Hindlimb muscle (tissue), 1 donor: ENCODE measurements at regions not wholly inside any gene's neighbourhood (a gene's known extent, or its start where the extent isn't known, plus 50 kb on each side); places are given as distances from the start of the nearest gene placed in this dataset.
"Not testable (repeated sequence)": the region's sequence is repeated elsewhere in the genome, so short reads cannot be mapped to it uniquely, and the experiment has no call there.

Source experiments
- DNase-seq: peaks from one replicate; pipeline ENCODE4 v3.0.0-alpha.2; 2013

DNA sequence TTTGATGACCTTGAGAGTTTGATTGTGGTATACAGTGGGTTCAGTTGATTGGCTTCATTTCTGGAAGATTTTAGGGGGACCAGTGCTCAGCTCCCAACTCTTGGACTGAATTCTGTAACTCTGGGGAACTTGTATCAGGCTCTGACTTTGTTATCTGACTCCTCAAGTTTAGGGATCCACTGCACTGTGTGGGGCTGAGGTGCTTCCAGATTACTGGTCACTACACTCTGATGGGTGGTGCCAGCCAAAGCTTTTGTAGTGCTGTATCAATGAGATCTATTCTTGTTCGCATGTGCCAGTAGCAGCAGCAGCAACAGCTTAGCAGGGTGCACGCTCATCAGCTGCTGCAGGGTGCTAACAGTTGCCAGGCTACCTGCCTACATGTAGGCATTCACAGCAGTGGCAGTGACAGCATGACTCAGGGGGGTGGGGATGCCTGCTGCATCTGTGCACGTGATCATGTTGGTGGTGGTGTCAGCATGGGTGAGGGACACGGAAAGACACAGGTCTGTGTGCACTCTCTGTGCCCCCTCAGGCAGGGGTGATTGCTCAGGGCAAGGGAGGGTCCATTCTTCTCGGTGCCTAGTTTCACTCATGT lies 438.8 kb upstream of the SEMA6A start:
- DNase-seq, result no peak

DNA sequence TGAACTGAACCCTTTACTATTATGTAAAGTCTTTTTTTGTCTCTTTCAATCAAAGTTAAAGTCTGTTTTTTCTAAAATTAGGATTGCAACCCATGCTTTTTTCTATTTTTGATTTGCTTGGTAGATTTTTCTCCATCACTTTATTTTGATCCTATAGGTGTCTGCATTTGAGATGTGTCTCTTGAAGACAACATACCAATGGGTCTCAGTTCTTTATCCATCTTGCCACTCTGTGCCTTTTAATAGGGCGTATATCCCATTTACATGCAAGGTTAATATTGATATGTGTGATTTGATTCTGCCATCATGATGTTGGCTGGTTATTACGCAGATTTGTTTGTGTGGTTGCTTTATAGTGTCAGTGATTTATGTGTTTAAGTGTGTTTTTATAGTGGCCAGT lies 436.0 kb upstream of the SEMA6A start:
- DNase-seq, result no peak

DNA sequence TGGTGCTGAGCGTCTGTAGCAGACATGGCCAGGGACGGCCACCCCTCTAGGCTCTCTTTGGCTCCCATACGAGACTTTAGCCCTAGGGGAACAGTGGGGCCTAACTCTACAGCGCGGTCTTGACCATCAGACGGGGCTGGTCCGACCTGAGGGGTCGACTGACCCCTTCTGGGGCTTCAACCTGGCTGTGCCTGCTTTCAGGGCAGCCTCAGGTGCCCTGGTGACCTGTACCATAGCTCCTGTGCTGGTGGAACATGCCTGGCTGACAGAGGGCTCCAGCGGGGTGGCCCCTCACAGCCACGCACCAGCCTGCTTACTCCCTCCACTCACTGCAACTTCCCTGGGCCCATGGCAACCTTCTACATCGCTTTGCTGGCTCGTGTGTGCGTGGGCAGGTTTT lies 423.4 kb upstream of the SEMA6A start:
- no peak for DNase-seq

DNA sequence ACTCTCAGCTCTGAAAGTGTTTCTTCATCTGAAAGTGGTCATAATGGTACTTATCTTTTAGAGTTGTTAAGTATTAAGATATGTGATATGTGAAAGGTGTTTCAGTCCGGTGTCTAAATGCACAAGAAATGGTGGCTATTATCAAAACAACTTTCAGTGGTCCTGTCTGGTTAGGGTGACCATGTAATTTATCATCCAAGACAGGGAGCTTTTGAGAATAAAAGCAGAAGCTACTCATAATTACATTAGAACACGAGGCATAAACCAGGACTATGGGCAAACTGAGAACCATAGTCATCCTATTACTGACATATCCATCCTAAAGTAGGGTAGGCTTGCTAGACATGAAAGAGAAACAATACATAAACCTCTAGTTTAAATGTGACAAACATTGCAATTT lies 418.1 kb upstream of the SEMA6A start:
- DNase-seq, result no peak

DNA sequence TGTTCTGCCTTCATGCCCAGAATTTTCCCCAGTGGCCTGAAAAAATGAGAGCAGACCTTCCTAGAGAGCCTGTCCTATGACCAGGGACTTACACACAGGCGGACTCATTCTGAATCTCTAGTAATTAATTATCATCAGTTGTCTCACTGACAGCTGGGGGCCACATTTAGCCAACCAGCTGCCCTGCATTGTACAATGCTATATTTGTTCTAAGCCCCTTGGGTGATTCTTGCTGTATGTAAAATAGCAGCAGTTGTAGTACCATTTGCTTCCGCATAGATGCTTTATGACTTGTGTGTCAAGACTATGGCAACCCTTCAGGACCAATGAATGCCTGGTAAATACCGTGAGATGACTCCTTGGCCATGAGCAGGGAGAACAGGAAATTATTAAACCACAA lies 415.4 kb upstream of the SEMA6A start:
- DNase-seq, result peak; percentile 33

DNA sequence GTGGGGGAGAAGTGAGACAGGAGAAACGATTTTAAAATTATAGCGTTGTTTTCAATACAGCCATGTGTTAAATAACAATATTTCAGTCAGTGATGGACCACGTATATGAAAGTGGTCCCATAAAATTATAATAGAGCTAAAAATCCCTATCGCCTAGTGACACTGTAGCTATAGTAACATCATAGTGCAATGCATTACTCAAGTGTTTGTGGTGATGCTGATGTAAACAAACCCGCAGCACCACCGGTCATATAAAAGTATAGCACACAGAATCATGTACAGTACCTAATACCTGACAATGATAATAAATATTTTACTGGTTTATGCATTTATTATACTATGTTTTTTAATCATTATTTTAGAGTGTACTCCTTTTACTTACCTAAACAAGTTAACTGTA lies 407.4 kb upstream of the SEMA6A start:
- DNase-seq, result no peak

DNA sequence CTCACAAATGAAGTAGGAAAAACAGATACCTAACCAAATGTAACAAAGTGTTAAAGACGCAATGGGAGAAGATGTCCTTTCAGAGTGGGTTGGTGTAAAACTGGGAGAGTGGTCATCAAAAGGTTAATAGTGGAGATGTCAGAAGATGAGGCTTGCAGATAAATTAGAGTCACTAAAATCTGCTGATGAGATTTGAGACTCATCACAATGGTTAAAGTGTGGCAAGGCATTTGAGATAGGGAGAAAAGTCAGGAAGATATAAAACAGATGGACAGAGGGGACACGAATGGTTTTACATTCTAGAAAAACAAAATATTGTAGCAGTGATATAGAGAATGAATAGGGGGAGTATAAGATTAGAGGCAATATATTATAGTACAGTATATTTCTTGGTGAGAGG lies 406.0 kb upstream of the SEMA6A start:
- no peak for DNase-seq

DNA sequence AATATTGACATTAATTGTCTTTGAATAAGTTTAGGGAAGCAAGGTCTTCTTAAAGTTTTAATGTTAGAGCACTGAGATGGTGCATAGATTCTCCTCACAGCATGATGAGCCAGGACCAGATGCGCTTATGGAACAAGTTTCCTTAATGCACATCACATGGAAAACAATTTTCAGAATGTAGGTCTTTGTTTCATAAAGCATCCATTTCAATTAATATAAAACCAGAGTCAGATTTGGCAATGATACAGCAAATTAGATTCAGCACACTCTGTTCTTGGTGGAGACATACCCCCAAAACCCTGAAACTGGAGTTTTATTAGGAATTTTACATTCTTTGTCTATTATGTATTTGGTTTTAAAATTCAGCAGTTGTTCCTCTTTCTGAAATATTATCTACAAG lies 402.1 kb upstream of the SEMA6A start:
- no peak for DNase-seq

DNA sequence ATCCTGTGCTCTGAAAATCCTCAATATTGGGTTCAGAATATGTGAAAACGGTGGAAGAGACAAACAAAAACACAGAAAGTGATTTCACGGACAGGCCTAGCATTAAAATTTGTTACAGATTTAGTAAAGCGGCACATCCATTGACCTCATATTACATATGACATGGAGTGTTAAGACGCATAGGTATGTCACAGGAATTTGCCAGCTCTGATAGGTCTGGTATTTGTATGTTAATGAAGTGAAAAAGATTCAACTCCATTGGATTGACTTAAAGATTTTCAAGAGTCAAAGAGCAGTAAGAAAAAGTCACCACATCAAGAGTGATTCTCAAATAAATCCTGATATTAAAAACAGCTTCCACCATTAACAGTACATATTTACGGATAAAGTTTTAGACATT lies 396.5 kb upstream of the SEMA6A start:
- DNase-seq, result no peak

DNA sequence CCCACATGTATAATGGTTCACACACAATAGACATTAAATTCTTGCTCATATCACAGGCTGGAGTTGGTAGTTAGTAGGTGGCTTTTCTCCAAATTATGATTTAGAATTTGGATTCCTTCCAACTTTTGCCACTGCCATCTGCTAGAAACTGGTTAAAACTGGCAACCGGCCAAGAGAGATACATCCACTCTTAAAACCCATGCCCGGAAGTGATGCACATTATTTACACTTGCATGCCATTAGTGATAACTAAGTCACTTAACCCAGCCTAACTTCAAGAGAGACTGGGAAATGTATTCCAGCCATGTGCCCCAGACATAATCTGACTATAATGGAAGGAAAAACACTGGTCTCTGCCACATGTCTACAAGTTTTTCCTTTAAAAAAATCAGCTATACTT lies 395.7 kb upstream of the SEMA6A start:
- no peak for DNase-seq

DNA sequence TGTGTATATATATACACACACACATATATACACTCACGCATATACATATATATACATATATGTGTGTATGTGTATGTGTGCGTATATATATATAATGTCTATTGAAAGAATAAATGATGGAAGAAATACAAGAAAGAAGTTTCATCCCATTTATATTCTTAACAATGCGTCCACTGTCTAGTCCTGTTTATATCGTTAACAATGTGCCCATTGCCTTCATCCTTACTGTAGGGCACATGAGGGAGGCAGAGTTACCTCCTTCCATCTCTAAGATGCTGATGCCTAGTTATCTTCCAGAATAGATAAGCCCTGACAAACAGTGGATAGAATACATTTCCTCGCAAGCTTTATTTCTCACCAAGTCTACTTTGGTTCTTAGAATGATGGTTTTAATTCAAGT lies 389.8 kb upstream of the SEMA6A start:
- DNase-seq, result no peak

DNA sequence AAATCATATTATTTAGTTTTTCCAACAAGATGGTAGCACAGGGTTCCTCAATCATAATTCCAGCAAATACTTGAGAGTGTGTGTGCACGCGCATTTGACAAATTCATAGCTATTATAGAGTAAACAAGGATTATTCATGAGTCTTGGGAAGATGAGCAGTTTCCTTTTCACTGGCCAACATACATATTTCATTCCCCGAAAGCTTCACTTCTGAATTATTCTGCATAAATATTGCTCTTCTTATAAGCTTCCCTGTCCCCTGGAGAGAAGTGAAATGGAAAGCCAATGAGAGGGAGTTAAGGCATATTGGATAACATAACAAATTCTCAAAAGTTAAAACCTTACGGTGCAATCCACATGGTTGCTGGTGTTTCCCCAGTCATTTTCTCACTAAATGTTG lies 386.4 kb upstream of the SEMA6A start:
- no peak for DNase-seq

DNA sequence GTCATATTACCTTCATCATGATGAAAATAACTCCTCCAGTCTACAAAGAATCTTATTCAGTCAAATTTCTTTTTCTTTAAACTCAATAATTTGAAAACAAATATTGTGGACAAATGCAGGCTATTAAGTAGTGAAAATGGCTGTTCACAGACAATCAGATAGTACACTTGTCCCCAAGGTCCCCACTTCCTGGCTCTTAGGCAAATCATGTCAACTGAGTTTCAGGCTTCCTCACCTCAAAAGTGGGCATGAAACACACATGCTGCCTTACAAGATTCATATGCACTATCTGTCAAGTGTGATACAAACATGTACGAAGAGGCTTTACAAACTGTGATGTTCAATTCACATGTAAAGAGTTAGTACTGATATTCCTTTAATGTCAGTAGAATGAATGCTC lies 385.2 kb upstream of the SEMA6A start:
- no peak for DNase-seq

DNA sequence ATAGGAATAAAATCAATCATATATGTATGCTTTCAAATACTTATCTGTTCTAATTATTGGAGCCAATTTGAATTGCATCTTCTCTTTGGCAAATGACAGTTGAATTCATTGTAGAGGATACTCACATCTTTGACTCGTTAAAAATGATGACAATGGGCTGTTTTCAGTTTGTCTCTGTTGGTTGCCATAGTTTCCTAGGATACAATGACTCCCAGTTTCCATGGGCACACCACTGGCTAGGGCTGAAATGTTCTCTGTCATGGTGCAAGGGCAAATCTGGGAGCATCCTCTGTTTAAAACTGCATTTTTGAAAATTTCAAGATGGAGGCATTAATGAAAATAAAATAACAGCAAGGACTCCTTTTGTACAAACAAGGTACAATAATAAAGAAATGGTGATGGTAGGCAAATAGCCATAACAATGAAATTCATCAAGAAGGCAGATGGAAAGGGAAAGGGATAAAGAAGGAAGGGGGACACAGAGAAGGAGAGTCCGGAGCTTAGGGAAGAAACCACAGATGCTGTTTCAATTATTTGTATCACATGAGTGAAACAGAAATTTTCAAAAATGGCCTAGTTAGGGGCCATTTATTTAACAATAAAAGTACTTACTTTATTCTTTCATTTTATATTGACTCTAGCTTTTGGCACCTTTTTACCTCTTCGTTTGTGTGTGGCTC lies 378.8 kb upstream of the SEMA6A start:
- no peak for DNase-seq

DNA sequence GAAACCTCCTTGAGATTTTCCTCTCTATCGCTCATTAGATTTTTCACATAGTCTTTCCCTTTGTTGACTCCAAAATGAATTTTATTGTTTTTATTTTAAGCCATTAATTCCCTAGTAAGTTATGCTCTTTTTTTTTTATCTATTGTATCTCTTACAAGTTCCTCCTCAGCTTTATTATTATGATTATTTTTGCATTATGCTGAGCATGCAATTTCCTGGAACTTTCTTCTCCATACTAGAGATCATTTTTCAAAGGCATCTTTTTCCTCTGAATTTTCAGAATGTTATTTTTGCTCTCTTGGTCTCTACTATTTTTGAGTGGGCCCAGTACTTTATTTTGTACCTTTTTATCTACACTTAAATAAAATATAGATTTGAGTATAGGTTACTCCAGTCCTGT lies 376.6 kb upstream of the SEMA6A start:
- no peak for DNase-seq

DNA sequence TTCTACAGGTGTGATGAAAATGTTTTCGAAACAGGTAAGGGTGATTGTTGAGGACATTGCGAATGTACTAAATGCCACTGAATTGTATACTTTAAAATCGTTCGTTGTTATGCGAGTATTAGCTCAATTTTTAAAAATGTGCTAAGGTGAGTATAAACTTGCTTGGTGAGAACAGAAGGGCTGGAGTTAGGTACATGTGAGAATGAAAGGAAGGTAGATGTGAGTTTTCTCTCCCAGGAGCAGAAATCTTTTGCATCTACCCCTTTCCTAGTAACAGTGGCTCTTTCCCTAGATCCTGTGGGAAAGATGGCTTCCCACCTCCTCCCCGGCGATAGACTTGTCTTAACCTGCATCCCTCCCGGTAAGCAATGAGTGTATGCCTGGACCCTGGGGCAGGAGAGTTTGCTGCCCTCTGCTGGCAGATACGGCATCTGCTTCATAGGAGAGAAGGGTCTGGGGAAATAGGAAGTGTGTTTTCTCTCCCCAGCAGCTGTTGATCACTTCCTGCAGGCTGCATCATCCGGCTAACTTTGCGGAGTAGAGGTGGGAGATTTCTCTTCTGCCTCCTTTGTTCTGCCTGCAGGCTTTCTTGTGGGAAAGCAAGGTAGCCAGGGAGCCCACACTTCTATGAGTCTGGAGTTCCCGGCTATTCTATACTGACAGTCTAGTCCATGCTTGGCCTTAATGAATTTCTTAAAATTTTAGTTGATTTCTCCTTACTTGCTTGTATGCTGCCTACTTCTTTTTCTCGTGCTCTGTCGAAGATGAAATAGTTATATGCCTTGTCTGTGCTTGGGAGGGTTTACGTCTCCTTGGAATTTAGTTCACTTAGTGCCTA lies 373.3 kb upstream of the SEMA6A start:
- DNase-seq, result no peak

DNA sequence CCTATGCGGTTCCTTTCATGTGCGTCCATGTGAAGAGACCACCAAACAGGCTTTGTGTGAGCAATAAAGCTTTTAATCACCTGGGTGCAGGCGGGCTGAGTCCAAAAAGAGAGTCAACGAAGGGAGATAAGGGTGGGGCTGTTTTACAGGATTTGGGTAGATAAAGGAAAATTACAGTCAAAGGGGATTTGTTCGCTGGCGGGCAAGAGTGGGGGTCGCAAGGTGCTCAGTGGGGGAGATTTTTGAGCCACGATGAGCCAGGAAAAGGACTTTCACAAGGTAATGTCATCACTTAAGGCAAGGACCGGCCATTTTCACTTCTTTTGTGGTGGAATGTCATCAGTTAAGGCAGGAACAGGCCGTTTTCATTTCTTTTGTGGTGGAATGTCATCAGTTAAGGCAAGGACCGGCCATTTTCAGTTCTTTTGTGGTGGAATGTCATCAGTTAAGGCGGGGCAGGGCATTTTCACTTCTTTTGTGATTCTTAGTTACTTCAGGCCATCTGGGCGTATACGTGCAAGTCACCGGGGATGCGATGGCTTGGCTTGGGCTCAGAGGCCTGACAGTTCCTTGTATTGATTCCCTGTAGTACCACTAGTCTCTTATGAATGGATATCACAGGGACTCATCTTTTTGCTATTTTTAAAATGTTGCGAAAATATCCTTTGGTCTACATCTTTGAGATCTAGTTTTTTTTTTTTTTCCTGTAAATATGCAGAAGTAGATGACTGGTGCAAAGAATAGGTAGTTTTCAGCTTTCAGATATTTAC lies 371.2 kb upstream of the SEMA6A start:
- not testable (repeated sequence) for DNase-seq

DNA sequence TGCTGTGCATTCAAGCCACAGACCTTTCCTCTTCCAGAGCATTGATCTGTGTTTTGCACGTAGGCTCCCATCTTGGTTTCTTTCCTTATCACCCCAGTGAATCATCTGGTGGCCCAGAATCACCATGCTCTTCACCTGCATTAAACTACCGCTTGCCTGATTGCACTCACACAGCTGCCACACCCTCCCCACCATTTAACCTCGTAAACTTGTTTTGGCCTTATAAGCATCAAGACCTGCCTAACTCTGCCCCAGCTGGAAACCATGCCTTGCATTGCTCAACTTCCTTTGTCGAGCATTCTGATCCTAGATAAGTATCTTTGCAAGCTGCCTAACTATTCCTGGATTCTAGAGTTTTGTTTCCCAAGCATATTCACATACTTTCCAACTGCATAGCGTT lies 369.6 kb upstream of the SEMA6A start:
- no peak for DNase-seq

DNA sequence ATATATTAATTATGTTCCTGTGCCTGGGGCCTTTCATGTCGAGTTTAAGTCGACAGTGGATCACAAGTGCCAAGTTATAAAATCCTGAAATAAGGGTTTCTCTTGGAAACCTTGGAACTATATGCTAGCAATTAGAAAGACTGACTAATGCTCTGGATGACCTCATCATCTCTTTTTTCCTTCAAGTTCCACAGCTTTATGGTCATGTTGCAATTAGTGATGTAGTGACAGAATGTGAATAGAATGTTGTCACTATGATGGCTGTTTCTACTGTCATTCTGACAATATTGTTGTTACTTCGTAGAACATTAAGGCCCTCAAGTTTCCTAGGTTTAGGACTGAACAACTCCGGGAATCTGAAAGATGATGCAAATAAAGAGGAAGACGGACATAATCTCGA lies 368.0 kb upstream of the SEMA6A start:
- DNase-seq, result no peak

DNA sequence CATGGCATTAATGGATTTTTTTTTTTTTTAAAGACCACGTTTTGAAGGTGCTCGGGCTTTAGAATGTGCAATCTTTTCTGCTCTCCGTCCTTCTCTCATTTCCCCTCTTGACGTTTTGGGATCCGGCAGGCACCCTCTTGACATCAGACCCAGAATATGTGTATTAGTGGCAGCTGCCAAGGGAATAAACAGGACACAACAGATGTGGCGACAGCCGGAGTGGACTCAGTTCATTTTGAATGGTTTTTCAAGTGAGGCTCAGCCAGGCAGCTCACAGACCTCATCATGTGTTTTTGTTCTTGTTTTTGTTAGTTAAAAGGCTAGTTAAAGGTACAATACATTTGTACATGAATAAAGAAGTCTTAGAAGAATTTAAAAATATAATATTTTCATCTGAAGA lies 365.0 kb upstream of the SEMA6A start:
- DNase-seq, result peak; percentile 32

DNA sequence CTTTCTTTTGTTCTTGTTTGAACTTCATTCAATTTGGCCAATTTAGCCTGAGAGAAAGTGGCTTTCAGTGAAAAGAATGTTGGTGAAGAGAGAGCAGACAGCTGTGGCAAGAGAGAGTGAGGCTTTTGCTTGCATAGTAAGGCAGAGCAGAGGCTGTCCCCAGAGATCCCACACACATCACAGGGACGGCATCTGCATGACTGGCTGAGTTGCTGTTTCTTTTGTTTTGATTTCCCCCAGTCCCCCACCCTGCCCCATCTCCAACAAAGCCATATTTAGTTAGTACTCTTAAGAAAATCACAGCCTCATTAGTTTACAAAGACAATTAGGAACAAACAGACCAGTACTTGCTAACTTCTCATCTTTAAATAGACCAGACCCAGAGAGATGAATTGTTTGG lies 363.9 kb upstream of the SEMA6A start:
- peak; percentile 23 for DNase-seq

DNA sequence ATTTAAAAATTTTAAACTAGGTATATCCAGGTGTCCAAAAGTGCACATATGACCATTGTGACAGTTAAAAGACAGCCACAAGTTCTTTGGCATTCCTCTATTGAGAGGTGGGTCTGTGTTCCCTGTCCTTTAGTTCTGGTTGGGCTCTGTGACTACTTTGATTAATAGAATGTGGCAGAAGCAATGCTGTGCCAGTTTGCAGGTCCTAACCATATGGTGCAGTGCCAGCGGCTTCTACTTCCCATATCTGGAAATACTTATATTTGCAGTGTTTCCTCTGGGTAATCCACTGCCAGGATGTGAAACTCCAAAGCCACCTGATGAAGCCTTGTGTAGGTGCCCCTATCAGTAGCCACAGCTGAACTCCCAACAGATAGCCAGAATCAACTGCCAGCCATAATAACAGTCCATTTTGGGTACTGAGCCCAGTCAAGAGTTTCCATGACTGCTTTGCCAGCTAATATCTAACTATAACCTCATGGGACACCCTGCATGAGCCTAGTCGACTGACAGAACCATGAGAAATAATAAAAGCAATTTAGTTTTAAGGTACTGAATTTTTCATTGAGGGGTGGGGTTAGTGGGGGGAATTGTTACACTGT lies 361.0 kb upstream of the SEMA6A start:
- no peak for DNase-seq

DNA sequence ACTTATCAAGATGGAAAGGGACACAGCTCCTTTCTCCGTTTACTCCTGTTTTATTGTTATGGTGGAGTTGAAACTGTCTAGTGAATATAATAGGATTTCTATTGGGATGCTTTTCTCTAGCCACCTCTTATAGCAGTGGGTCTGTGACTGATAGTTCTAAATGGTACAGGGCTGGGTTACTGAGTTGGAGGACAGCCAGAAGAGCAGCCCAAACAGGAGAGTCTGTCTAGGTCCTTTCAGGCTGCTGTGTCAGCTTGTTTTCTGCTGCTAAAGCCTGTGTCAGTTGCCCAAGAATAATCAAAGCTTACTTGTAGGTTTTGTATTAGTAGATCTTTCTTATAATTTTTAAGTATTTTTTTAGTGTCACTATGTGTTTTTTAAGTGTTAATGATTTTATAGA lies 356.0 kb upstream of the SEMA6A start:
- no peak for DNase-seq
